ENCODE measurements at regions not wholly inside any gene's neighbourhood (a gene's known extent, or its start where the extent isn't known, plus 50 kb on each side); places are given as distances from the start of the nearest gene placed in this dataset.
"Not testable (repeated sequence)": the region's sequence is repeated elsewhere in the genome, so short reads cannot be mapped to it uniquely, and the experiment has no call there.

DNA sequence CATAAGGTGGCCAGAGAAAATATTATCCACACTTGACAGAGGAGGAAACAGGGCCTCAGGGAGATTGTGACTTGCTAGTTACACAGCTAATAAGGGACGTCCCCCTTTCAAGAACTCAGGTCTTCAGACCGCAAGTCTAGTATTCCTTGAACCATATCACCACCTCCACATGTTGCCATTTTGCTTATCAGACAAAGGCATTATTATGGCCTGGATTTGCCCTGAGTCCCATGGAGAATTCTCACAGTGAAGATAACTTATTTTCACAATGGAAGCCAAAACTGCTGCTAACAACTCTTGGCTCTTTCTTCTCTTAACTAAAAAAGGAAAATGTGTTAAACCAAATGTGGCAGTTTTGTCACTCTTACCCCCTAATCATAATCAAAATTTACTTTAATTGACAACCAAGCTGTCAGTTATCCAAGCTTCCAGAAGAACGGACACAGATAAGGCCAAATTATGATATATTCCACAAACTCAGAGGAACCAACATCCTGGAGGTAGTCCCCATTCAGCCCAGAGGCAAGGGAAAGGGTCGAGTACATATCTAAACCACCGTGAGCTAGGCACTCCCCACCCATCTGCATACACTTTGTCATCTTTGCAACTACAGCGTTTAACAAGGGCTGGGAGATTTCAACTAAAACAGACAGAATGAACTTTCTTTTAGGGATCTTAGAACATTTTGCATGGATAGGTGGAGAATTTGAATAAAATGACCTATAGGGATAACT, 63.6 kb upstream of the THBS1 start:
- DNase-seq (ENCODE audit: extremely low read depth, low read depth), result no peak
- no peak overlapping the region for H3K4me3 ChIP-seq (replicated peaks; ENCODE audit: low read depth, low read length)
- TF ChIP-seq, protein P1, sequence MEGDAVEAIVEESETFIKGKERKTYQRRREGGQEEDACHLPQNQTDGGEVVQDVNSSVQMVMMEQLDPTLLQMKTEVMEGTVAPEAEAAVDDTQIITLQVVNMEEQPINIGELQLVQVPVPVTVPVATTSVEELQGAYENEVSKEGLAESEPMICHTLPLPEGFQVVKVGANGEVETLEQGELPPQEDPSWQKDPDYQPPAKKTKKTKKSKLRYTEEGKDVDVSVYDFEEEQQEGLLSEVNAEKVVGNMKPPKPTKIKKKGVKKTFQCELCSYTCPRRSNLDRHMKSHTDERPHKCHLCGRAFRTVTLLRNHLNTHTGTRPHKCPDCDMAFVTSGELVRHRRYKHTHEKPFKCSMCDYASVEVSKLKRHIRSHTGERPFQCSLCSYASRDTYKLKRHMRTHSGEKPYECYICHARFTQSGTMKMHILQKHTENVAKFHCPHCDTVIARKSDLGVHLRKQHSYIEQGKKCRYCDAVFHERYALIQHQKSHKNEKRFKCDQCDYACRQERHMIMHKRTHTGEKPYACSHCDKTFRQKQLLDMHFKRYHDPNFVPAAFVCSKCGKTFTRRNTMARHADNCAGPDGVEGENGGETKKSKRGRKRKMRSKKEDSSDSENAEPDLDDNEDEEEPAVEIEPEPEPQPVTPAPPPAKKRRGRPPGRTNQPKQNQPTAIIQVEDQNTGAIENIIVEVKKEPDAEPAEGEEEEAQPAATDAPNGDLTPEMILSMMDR (IDR thresholded peaks at IDR 0.05; ENCODE audit: low read depth, low read length, missing control alignments), result no peak

DNA sequence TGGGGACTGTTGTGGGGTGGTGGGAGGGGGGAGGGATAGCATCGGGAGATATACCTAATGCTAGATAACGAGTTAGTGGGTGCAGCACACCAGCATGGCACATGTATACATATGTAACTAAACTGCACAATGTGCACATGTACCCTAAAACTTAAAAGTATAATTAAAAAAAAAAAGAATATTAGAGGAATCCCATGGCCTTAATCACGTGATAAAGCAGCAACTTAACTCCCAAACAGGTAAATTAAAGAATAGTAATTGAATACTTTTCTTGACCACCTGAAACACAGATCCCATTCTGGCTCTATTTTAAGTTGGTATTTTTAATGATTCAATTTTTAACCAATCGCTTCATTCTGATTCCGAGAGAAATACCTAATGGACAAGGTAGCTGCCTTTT, 56.9 kb upstream of the THBS1 start:
- DNase-seq (ENCODE audit: extremely low read depth, low read depth); H3K4me3 ChIP-seq (replicated peaks; ENCODE audit: low read depth, low read length): not testable (repeated sequence)

DNA sequence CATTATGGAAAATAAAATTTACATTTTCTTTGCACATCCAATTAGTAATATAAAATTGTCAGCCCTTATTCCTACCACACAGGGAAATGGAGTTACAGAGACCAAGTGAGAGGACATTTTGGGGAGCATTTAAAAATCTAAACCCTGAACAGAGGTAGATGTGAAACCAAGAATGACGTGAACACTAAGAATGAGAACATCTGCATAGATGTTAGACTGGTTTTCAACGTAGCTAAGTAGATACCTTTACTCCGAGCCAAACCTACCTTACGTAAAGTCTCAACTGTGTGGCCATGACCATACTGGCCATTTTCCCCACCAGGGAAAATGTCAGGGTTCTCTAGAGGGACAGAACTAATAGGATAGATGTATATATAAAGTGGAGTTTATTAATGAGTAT, 51.4 kb upstream of the THBS1 start:
- TF ChIP-seq, protein P1 (IDR thresholded peaks at IDR 0.05; ENCODE audit: low read depth, low read length, missing control alignments), result no peak
- no peak for DNase-seq (ENCODE audit: extremely low read depth, low read depth)
- no peak overlapping the region for H3K4me3 ChIP-seq (replicated peaks; ENCODE audit: low read depth, low read length)

DNA sequence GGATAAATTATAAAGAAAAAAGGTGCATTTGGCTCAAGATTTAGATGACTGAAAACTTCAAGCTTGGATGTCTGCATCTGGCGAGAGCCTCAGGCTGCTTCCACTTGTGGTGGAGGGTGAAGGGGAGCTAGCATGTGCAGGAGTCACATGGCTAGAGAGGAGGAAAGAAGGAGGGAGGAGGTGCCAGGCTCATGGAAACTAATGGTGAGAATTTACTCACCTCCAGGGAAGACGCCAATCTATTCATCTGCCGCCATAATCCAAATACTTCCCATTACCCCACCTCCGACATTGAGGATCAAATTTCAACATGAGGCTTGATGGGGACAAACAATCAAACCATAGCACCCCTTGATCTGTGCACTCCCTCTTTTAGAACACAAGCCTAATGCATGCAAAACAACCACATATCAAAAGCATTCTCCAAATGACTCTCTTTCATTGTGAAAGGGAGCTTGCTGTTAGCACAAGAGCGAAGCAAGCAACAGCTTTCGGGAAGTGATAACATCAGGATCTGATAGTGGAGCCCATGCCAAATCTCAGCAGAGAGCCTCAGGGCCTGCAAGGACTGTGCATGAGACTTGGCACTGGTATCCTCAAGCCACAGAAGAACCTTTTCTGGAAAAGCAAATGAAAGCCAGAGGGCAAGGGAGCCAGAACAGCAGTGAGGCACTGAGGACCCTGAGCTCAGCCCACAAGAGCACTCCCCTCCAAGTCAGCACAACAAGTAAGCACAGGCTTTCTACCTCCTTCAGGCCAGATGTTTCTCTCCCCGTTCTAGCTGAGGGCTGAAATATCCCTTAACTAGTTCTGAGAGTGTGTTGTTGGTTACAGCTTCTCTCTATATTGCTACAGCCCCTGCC, 50.2 kb upstream of the THBS1 start:
- DNase-seq (ENCODE audit: extremely low read depth, low read depth), result peak; percentile 35
- no peak overlapping the region for H3K4me3 ChIP-seq (replicated peaks; ENCODE audit: low read depth, low read length)
- TF ChIP-seq, protein P1 (IDR thresholded peaks at IDR 0.05; ENCODE audit: low read depth, low read length, missing control alignments), result no peak

All from HFF-Myc (cell line).